ENCODE measurements at regions not wholly inside any gene's neighbourhood (a gene's known extent, or its start where the extent isn't known, plus 50 kb on each side); places are given as distances from the start of the nearest gene placed in this dataset.

DNA sequence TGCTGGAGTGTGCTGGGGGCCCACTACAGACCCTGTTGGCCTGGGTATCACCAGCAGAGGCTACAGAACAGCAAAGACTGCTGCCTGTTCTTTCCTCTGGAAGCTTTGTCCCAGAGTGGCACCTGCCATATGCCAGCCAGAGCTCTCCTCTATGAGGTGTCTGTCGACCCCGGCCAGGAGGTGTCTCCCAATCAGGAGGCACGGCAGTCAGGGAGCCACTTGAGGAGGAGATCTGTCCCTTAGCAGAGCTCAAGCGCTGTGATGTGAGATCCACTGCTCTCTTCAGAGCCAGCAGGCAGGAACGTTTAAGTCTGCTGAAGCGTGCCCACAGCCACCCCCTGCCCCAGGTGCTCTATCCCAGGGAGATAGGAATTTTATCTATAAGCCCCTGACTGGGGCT is 316.2 kb downstream of the ETV1 start:
- Mint-ChIP-seq H3K9me3 (peaks cover 0 to 26% (median 8%) of the 10 kb centered on the region in 9 donors), H3K4me3 (no peak overlapping the region), H3K27me3 (peaks cover 0 to 2% (median 0%) of the 10 kb centered on the region in 5 donors), H3K36me3 (peaks cover 0 to 6% (median 0%) of the 10 kb centered on the region in 3 donors), H3K27ac (no peak overlapping the region), H3K4me1 (no peaks in the 10 kb centered on the region)
- POLR2A ChIA-PET = no interaction called here
- DNase-seq (no peak), ATAC-seq (no peak)

DNA sequence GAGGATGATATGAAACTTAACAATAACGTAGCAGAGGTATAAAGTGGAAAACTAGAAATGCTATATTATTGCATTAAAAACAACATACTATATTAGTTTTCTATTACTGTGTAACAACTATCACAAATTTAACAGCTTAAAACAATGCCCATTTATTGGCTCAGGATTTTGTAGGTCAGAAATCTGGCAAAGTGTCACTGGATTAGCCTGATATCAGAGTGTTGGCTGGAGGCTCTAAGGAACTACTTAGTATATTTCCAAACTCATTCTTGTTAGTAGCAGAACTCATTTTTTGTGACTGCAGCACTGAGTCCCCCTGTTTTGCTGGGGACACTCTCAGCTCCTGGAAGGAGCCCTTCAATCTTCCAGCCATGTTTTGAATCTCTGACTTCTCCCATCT is 306.8 kb downstream of the ETV1 start:
- POLR2A ChIA-PET = no interaction called here
- Mint-ChIP-seq H3K36me3 (no peaks in the 10 kb centered on the region), H3K27me3 (no peaks in the 10 kb centered on the region), H3K9me3 (peaks cover 0 to 12% (median 0%) of the 10 kb centered on the region in 9 donors), H3K27ac (no peak overlapping the region), H3K4me1 (no peaks in the 10 kb centered on the region), H3K4me3 (no peak overlapping the region)
- ATAC-seq (no peak), DNase-seq (no peak)

DNA sequence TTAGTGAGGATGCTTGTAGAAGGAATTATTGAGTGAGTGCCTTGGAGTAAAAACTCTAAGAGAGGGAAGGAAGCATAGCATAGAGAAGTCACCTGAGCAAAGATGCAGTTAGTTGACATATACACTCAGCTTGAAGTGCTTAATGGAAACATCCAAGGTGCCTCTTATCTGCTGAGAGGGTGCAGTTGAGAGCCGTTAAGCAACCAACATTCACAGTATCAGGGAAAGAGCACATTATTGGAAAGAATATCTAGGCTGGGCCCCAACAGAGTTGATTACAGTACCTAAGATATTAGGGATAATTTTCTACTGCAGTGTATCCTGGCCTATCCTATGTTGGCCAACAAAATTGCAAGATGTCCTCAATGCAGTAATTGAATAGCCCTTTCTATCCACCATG is 302.0 kb downstream of the ETV1 start:
- Mint-ChIP-seq H3K4me1 (no peaks in the 10 kb centered on the region), H3K9me3 (no peaks in the 10 kb centered on the region), H3K27ac (no peak overlapping the region), H3K27me3 (no peaks in the 10 kb centered on the region), H3K4me3 (no peak overlapping the region), H3K36me3 (no peaks in the 10 kb centered on the region)
- POLR2A ChIA-PET = no interaction called here
- no peak for DNase-seq
- ATAC-seq = no peak

DNA sequence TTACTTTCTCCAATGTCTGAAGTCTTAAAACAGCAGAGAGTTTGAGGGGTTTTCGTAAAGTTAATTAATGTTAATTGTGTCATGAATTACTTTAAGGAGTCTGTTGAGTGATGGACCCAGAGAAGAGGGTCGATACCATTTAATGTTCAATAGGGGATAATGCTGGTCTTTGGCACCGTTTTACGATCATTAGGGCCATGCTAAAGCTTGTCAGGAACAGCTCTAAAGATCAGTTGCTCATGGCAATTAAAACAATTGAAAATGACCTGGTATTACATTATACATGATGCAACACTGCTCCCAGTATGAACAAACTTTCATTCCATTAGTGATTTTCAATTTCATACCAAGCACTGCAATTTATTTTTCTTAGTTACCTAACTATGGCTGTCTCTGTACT is 296.9 kb downstream of the ETV1 start:
- Mint-ChIP-seq H3K4me3 (no peak overlapping the region), H3K27ac (no peak overlapping the region), H3K4me1 (no peaks in the 10 kb centered on the region), H3K9me3 (no peaks in the 10 kb centered on the region), H3K27me3 (no peaks in the 10 kb centered on the region), H3K36me3 (no peaks in the 10 kb centered on the region)
- ATAC-seq = no peak
- DNase-seq = no peak
- POLR2A ChIA-PET = no interaction called here

DNA sequence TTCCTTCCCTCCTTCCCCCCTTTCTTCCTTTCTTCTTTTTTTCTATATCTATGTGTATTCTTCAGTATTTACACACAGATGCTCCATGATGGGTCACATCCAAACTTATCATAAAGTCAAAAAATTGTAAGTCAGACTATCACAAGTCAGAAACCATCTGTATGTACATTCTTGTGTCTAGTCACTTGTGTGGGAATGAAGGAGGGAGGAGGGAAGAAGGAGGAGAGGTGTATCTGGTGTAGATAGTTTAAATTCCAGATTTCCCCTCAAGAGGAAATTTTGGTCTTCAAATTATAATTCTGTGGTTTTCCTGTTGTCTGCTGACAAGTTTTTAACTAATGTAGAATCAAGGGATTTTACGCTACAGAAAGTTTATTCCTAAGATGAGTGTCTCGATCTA is 287.2 kb downstream of the ETV1 start:
- Mint-ChIP-seq H3K9me3 (peaks cover 0 to 9% (median 3%) of the 10 kb centered on the region in 9 donors), H3K4me3 (no peak overlapping the region), H3K4me1 (no peaks in the 10 kb centered on the region), H3K36me3 (peaks cover 0 to 4% (median 0%) of the 10 kb centered on the region in 3 donors), H3K27ac (no peak overlapping the region), H3K27me3 (no peaks in the 10 kb centered on the region)
- ATAC-seq (no peak), DNase-seq (no peak)
- POLR2A ChIA-PET = no interaction called here

DNA sequence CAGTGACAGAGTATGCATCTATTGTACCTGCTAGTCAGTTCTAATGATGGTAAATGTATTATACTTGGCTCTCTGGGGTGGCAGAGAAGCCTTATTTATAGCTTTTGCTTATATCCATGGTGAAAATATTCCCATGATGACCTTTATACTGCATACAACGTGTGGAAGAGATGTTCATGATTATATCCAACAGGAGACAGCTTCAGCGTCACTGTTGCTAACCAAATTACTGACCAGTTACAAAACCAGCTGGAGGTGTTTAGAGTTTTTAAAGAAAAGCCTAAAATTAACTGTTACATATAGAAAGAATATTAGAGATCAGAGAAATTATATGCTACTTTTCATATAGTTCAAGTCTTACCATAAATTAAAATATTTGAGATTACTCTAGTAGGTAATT is 280.8 kb downstream of the ETV1 start:
- Mint-ChIP-seq H3K27me3 (no peaks in the 10 kb centered on the region), H3K4me1 (no peaks in the 10 kb centered on the region), H3K9me3 (peaks cover 0 to 5% (median 0%) of the 10 kb centered on the region in 9 donors), H3K27ac (no peak overlapping the region), H3K4me3 (no peak overlapping the region), H3K36me3 (no peaks in the 10 kb centered on the region)
- no peak for ATAC-seq
- DNase-seq = no peak
- POLR2A ChIA-PET = no interaction called here

DNA sequence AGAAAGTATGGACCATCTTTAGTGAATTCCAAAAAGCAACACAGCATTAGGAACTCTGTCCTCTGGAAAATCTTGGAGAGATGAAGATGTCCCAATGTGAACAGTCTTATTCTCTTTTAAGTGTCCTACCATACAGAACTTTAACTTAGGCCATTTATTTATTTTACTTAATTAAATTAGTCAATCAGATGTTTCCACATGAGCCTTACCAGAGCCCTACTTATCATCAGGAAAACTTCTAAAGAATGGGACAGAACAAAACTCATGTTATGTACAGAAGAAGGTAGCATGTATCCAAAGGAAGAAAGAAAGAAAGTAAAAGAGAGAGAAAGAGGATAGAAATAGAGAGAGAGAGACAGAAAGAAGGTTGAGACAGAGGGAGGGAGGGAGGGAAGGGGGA is 276.4 kb downstream of the ETV1 start:
- Mint-ChIP-seq H3K27me3 (peaks cover 0 to 1% (median 0%) of the 10 kb centered on the region in 5 donors), H3K27ac (no peak overlapping the region), H3K4me3 (no peak overlapping the region), H3K9me3 (peaks cover 0 to 11% (median 4%) of the 10 kb centered on the region in 9 donors), H3K4me1 (no peaks in the 10 kb centered on the region), H3K36me3 (peaks cover 0 to 4% (median 0%) of the 10 kb centered on the region in 3 donors)
- DNase-seq (no peak), ATAC-seq (no peak)
- POLR2A ChIA-PET = no interaction called here

DNA sequence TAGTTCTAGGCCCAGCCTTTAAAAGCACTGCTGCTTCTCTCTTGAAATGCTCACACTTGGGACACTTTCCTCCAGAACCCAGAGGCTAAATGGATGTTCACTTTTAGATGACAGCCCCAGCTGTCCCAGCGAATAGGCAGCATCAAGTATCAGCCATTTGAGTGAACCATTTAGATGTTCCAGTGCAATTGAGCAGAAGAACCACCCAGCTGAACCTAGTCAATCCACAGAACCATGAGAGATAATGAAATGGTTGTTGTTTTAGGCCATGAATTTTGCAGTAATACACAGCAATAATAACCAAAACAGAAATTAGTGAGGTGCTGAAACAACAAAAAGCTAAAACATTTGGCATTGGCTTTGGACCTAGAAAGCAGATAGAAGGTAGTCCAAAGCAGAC is 273.9 kb downstream of the ETV1 start:
- Mint-ChIP-seq H3K36me3 (peaks cover 0 to 4% (median 0%) of the 10 kb centered on the region in 3 donors), H3K4me1 (no peaks in the 10 kb centered on the region), H3K27ac (no peak overlapping the region), H3K4me3 (no peak overlapping the region), H3K27me3 (peaks cover 0 to 2% (median 0%) of the 10 kb centered on the region in 5 donors), H3K9me3 (peaks cover 0 to 11% (median 4%) of the 10 kb centered on the region in 9 donors)
- POLR2A ChIA-PET = no interaction called here
- no peak for DNase-seq
- no peak for ATAC-seq

DNA sequence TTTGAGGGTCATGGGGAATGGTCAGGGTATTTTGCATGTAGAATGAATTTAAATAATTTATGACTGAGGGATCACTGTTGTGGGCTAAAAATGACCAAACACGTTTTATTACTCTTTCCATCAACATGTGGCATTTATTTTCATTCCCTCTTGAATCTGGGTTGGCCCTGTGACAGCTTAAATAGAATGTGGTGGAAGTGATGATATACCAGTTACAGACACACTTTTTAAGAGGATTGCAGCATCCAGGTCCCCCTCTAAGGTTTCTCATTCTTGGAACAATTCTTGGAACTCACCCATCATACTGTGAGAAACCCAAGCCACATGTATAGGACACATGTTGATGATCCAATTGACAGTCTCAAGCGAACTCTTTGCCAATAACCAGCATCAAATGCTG is 272.4 kb downstream of the ETV1 start:
- peaks cover 0 to 11% (median 3%) of the 10 kb centered on the region in 9 donors for H3K9me3 Mint-ChIP-seq
- ATAC-seq = no peak

DNA sequence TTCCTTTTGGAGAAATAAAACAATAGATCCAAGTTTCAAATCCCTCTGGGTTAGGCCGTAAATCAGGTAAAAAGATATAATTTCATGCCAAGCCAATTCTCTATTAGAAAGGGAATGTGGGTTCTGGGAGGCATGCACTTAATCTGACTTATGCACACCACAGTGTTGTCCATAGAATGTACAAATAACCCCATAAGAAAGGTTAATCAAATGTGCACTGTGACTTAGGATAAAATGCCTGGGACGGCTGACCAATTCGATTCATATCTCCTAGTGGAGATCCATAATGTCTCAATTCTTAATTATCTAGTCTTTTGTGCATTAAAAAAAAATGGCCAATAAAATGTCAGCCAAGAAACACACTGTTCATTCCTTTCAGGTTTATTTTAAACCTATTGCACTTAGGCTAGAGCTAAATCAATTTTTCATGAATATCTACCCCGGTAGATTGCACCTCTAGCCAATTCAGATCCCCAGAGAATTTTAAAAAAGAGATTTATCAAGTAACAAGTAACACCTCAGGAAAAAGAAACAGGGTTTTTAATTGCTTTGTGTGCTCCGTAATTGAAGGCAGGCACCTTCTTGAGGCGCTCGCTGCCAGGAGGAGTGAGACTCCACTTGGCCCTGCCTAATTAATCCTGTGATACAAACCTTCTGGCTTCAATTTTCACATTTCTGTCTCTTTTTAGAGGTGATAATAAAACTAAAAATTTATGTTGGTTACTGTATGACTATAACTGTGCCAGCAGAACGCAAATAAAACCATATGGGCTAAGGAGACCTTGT is 265.1 kb downstream of the ETV1 start:
- peaks cover 0 to 11% (median 0%) of the 10 kb centered on the region in 9 donors for H3K9me3 Mint-ChIP-seq

More for the DNA sequence above, 272.4 kb downstream of the ETV1 start:
- Mint-ChIP-seq H3K4me1 (no peaks in the 10 kb centered on the region), H3K27me3 (peaks cover 0 to 2% (median 0%) of the 10 kb centered on the region in 5 donors), H3K4me3 (no peak overlapping the region), H3K36me3 (peaks cover 0 to 4% (median 0%) of the 10 kb centered on the region in 3 donors), H3K27ac (no peak overlapping the region)
- no peak for DNase-seq
- POLR2A ChIA-PET = no interaction called here

DNA sequence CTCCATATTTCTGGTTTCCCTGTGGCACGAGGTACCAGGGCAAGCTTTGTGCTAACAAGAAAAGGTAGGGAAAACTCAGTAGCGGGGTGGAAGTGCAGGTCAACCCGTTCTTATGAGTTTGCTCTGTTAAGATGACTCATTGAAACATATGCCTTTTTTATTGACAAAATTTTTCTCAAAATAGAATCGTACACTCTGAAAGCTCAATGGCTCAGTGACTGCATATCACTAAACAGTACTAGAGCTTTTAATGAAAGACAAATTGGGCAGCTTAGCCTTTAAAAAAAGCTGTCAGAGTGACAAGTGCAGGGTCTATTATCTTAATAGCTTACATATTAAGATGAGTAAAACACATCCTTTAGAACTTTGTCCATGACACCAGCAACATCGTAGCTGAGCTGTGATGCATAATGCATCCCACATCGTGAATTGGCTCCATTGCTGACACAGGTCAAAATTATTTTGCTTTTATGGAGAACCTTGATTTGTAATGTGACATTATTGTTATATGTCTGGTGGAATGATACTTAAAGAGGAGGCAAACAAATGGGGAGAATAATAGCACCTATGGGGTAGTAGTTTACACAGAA is 264.4 kb downstream of the ETV1 start:
- DNase-seq (no peak), ATAC-seq (no peak)
- peaks cover 0 to 2% (median 0%) of the 10 kb centered on the region in 5 donors for H3K27me3 Mint-ChIP-seq
- no peak overlapping the region for H3K4me3 Mint-ChIP-seq
- H3K36me3 Mint-ChIP-seq = no peaks in the 10 kb centered on the region
- H3K4me1 Mint-ChIP-seq = peaks cover 0 to 3% (median 0%) of the 10 kb centered on the region in 4 donors
- POLR2A ChIA-PET = no interaction called here
- no peak overlapping the region for H3K27ac Mint-ChIP-seq
- H3K9me3 Mint-ChIP-seq = peaks cover 0 to 11% (median 0%) of the 10 kb centered on the region in 9 donors

More for the DNA sequence above, 265.1 kb downstream of the ETV1 start:
- POLR2A ChIA-PET = no interaction called here
- Mint-ChIP-seq H3K27me3 (peaks cover 0 to 2% (median 0%) of the 10 kb centered on the region in 5 donors), H3K27ac (no peak overlapping the region), H3K36me3 (no peaks in the 10 kb centered on the region), H3K4me1 (peaks cover 0 to 3% (median 0%) of the 10 kb centered on the region in 4 donors), H3K4me3 (no peak overlapping the region)
- ATAC-seq (no peak), DNase-seq (no peak)

DNA sequence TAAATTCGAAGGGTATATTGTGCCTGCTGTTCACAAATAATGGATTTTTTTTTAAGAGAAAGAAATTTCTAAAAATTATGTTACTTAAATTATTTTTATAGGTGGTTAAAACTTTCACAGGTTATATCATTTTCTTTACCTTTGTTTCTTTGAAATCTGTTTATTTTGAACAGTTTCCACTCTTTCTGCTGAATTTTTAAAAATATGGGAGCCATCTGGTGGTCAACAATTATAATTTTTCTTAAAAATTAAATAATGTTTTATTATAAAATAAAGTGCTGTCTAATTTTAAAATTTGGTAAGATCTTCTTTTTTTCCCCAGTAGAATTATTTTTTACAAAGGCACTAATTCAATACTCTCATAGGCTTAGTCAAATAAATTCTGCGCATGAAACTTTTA is 263.9 kb downstream of the ETV1 start:
- Mint-ChIP-seq H3K27ac (no peak overlapping the region), H3K4me3 (no peak overlapping the region), H3K27me3 (peaks cover 0 to 2% (median 0%) of the 10 kb centered on the region in 5 donors), H3K4me1 (peaks cover 0 to 3% (median 0%) of the 10 kb centered on the region in 4 donors), H3K36me3 (no peaks in the 10 kb centered on the region), H3K9me3 (peaks cover 0 to 11% (median 0%) of the 10 kb centered on the region in 9 donors)
- ATAC-seq = no peak
- no peak for DNase-seq
- POLR2A ChIA-PET = no interaction called here

DNA sequence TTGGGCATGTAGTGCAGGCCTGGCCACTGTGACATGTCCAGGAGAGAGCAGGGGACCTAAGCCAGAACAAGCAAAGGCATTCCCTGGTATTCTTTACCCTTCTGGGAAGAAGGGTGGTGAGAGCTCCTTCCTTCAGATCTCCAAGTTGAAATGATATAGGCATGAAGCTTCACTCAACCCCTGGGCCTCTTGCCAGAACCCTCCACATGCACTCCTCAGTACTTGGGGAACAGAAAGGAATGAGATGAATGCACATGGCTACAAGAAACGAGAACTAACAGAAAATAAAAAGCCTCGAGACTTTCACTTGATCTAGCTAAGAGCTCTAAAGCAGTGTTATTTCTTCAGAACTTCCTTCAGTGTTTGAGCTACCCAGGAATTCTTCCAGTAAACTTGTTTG is 262.2 kb downstream of the ETV1 start:
- no peak overlapping the region for H3K4me3 Mint-ChIP-seq
- POLR2A ChIA-PET = no interaction called here
- H3K9me3 Mint-ChIP-seq = peaks cover 0 to 11% (median 0%) of the 10 kb centered on the region in 9 donors
- DNase-seq = no peak
- peaks cover 0 to 3% (median 0%) of the 10 kb centered on the region in 4 donors for H3K4me1 Mint-ChIP-seq
- no peaks in the 10 kb centered on the region for H3K36me3 Mint-ChIP-seq
- peaks cover 0 to 2% (median 0%) of the 10 kb centered on the region in 5 donors for H3K27me3 Mint-ChIP-seq
- ATAC-seq = no peak
- H3K27ac Mint-ChIP-seq = no peak overlapping the region
